CD4-positive, CD25-positive, alpha-beta regulatory T cell (primary cell): ENCODE measurements at regions not wholly inside any gene's neighbourhood (a gene's known extent, or its start where the extent isn't known, plus 50 kb on each side); places are given as distances from the start of the nearest gene placed in this dataset.
"Not testable (repeated sequence)": the region's sequence is repeated elsewhere in the genome, so short reads cannot be mapped to it uniquely, and the experiment has no call there.

Experiments
- ATAC-seq, 2 donors: fragments of 150-1000 bp; cut with Tn5 transposase; one replicate each; pipeline ENCODE4 v1.10.0; 2021; ENCODE audit warnings: low read depth in 2 of 2, moderate number of reproducible peaks in 2 of 2, moderate library complexity in 1 of 2
- DNase-seq, 3 donors: peaks; one replicate each; pipeline versions ENCODE4 v3.0.0 to v3.0.0-alpha.2; 2012 to 2022; ENCODE audit warnings: mixed read lengths in 1 of 3
- H3K27ac ChIP-seq: one replicate; pipeline ENCODE4 v1.7.0; 2013; ENCODE audit warnings: mild to moderate bottlenecking, low read length; ENCODE audit not compliant: insufficient read depth, poor library complexity, severe bottlenecking
- H3K27me3 ChIP-seq: one replicate; pipeline ENCODE4 v1.7.0; 2013; ENCODE audit warnings: low read length; ENCODE audit not compliant: control insufficient read depth, insufficient read depth
- H3K36me3 ChIP-seq: one replicate; pipeline ENCODE4 v1.7.0; 2013; ENCODE audit warnings: mild to moderate bottlenecking, low read length, moderate library complexity; ENCODE audit not compliant: control insufficient read depth, insufficient read depth
- H3K4me1 ChIP-seq: 2 replicates; pipeline ENCODE4 v1.7.0; 2013; ENCODE audit warnings: mild to moderate bottlenecking, low read length; ENCODE audit not compliant: insufficient read depth, control insufficient read depth, poor library complexity, severe bottlenecking
- H3K4me3 ChIP-seq: one replicate; pipeline ENCODE4 v1.7.0; 2013; ENCODE audit warnings: low read depth, mild to moderate bottlenecking, low read length, moderate library complexity
- H3K9me3 ChIP-seq, 2 experiments: 1 replicate in 1 of 2; 2 replicates in 1 of 2; pipeline ENCODE4 v1.7.0; 2013; ENCODE audit warnings: low read length in 2 of 2, mild to moderate bottlenecking in 1 of 2, moderate library complexity in 1 of 2; ENCODE audit not compliant: control insufficient read depth in 2 of 2
- H3K27ac Mint-ChIP-seq, 3 donors: one replicate each; pipeline ENCODE4 v1.8.0; 2020 to 2022; ENCODE audit warnings: mild to moderate bottlenecking in 3 of 3, mixed read lengths in 3 of 3, moderate library complexity in 2 of 3
- H3K27me3 Mint-ChIP-seq: one replicate; pipeline ENCODE4 v1.8.0; 2022; ENCODE audit warnings: mild to moderate bottlenecking, mixed read lengths
- H3K36me3 Mint-ChIP-seq: one replicate; pipeline ENCODE4 v1.8.0; 2020; ENCODE audit warnings: mixed read lengths
- H3K4me1 Mint-ChIP-seq, 4 donors: one replicate each; pipeline ENCODE4 v1.8.0; 2020 to 2022; ENCODE audit warnings: mixed read lengths in 4 of 4, mild to moderate bottlenecking in 1 of 4
- H3K4me3 Mint-ChIP-seq, 4 donors: one replicate each; pipeline ENCODE4 v1.8.0; 2020 to 2022; ENCODE audit warnings: mild to moderate bottlenecking in 4 of 4, mixed read lengths in 4 of 4, moderate library complexity in 3 of 4
- H3K9me3 Mint-ChIP-seq, 7 donors: one replicate each; pipeline ENCODE4 v1.8.0; 2020 to 2022; ENCODE audit warnings: mixed read lengths in 7 of 7, mild to moderate bottlenecking in 3 of 7, moderate library complexity in 2 of 7

- Histone ChIP-seq H3K4me3 (no peak overlapping the region), H3K36me3 (no peaks in the 10 kb centered on the region), H3K9me3 (no peaks in the 10 kb centered on the region), H3K27ac (no peak overlapping the region), H3K4me1 (no peaks in the 10 kb centered on the region), H3K27me3 (no peaks in the 10 kb centered on the region)
- H3K4me3 Mint-ChIP-seq: no peak overlapping the region
- no peaks in the 10 kb centered on the region for H3K36me3 Mint-ChIP-seq
- no peaks in the 10 kb centered on the region for H3K27me3 Mint-ChIP-seq
- peaks cover 0 to 17% (median 5%) of the 10 kb centered on the region in 7 donors for H3K9me3 Mint-ChIP-seq
- no peak overlapping the region for H3K27ac Mint-ChIP-seq
- no peak for DNase-seq
- ATAC-seq: no peak
- no peaks in the 10 kb centered on the region for H3K4me1 Mint-ChIP-seq
Observed at GRCh38 chr7:54255242-54255641, 286.9 kb upstream of the VSTM2A start.

GRCh38 chr7:54259185-54259584, 283.0 kb upstream of the VSTM2A start:
- no peak for ATAC-seq
- H3K36me3 Mint-ChIP-seq: no peaks in the 10 kb centered on the region
- H3K4me3 Mint-ChIP-seq: no peak overlapping the region
- H3K4me1 ChIP-seq: no peaks in the 10 kb centered on the region
- DNase-seq: no peak
- peak overlapping the region in 1 of 3 donors; percentile 94 for H3K27ac Mint-ChIP-seq
- no peak overlapping the region for H3K4me3 ChIP-seq
- H3K9me3 Mint-ChIP-seq: peaks cover 0 to 10% (median 1%) of the 10 kb centered on the region in 7 donors
- no peaks in the 10 kb centered on the region for H3K4me1 Mint-ChIP-seq
- H3K36me3 ChIP-seq: no peaks in the 10 kb centered on the region
- H3K27me3 ChIP-seq: no peaks in the 10 kb centered on the region
- no peak overlapping the region for H3K27ac ChIP-seq
- no peaks in the 10 kb centered on the region for H3K9me3 ChIP-seq
- H3K27me3 Mint-ChIP-seq: peaks cover 4% of the 10 kb centered on the region

DNA sequence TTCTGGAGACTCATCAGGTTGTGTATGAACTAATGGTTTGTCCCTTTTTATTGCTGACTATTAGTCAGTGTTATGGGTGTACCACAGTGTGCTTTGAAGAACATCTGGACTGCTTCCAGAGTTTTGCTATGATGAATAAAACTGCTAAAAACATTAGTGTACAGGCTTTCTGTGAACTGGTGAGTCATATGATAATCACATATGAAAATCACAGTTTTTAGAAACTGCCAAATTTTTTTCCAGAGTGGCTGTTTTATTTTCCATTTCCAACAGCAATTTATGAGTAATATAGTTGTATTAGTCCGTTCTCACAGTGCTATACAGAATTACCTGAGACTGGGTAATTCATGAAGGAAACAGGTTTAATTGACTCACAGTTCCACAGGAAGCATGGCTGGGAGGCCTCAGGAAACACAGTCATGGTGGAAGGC, 281.2 kb upstream of the VSTM2A start:
- peaks cover 2 to 13% (median 5%) of the 10 kb centered on the region in 7 donors for H3K9me3 Mint-ChIP-seq
- DNase-seq: no peak

DNA sequence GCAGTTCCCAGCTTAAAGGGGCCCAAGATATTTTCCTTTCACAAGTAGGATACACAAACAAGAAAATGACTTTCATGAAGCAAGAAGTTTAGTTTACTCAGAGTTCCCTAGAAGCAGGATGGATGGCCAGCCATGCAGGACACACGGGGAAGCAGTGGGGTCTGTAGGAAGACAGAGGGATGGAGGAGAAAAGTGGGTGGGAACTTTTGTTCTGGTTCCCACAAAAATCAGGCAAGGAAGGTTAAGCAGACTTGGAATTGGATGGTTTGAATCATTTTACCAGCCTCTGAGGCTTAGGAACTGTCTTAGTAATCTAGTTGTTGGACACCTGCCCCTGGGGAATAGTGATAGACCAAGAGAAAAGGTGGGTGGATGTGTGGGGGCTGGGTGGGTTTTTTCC, 263.3 kb upstream of the VSTM2A start:
- no peaks in the 10 kb centered on the region for H3K4me1 ChIP-seq
- H3K36me3 ChIP-seq: no peaks in the 10 kb centered on the region
- H3K27ac Mint-ChIP-seq: no peak overlapping the region
- H3K4me3 Mint-ChIP-seq: no peak overlapping the region
- no peaks in the 10 kb centered on the region for H3K27me3 ChIP-seq
- DNase-seq (no peak), ATAC-seq (no peak)
- peaks cover 0 to 40% (median 8%) of the 10 kb centered on the region in 7 donors for H3K9me3 Mint-ChIP-seq
- no peaks in the 10 kb centered on the region for H3K27me3 Mint-ChIP-seq
- peaks cover 0 to 3% of the 10 kb centered on the region in 2 experiments for H3K9me3 ChIP-seq
- no peaks in the 10 kb centered on the region for H3K36me3 Mint-ChIP-seq
- H3K4me3 ChIP-seq: no peak overlapping the region
- H3K4me1 Mint-ChIP-seq: no peaks in the 10 kb centered on the region
- H3K27ac ChIP-seq: no peak overlapping the region

More for the DNA sequence above, 281.2 kb upstream of the VSTM2A start:
- no peak overlapping the region for H3K27ac Mint-ChIP-seq
- Histone ChIP-seq H3K27me3 (no peaks in the 10 kb centered on the region), H3K36me3 (no peaks in the 10 kb centered on the region), H3K4me3 (no peak overlapping the region), H3K9me3 (peaks cover 0 to 6% of the 10 kb centered on the region in 2 experiments), H3K4me1 (no peaks in the 10 kb centered on the region), H3K27ac (no peak overlapping the region)
- H3K27me3 Mint-ChIP-seq: peaks cover 4% of the 10 kb centered on the region
- ATAC-seq: no peak
- H3K36me3 Mint-ChIP-seq: no peaks in the 10 kb centered on the region
- no peak overlapping the region for H3K4me3 Mint-ChIP-seq
- H3K4me1 Mint-ChIP-seq: no peaks in the 10 kb centered on the region

GRCh38 chr7:54292171-54292925, 249.8 kb upstream of the VSTM2A start:
- H3K27ac ChIP-seq: no peak overlapping the region
- Mint-ChIP-seq H3K4me3 (no peak overlapping the region), H3K27ac (no peak overlapping the region), H3K27me3 (no peaks in the 10 kb centered on the region), H3K36me3 (no peaks in the 10 kb centered on the region), H3K4me1 (peaks cover 0 to 4% (median 0%) of the 10 kb centered on the region in 4 donors), H3K9me3 (peaks cover 0 to 34% (median 3%) of the 10 kb centered on the region in 7 donors)
- ATAC-seq: no peak
- H3K9me3 ChIP-seq: peaks cover 0 to 4% of the 10 kb centered on the region in 2 experiments
- no peaks in the 10 kb centered on the region for H3K36me3 ChIP-seq
- H3K4me3 ChIP-seq: no peak overlapping the region
- no peaks in the 10 kb centered on the region for H3K4me1 ChIP-seq
- DNase-seq: no peak
- no peaks in the 10 kb centered on the region for H3K27me3 ChIP-seq

DNA sequence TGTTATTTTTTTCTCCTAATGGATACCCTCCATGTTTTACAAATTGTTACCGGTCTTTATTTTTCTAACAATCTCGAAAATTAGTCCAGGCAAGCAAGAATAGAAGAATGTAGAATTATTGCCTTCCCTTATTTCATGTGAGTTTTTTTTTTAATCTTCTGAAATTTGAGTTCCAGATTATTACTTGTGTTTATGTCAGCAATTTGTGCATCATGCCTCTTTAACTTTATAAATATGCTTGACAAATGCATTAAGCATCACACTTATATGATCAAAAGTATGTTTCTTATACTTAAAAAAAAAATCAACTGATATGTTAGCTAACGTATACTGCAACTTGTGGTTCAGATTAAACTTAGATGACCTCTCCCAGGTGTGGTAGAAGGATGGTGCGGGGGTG, 242.7 kb upstream of the VSTM2A start:
- H3K9me3 ChIP-seq: peaks cover 3 to 5% of the 10 kb centered on the region in 2 experiments
- ATAC-seq (no peak), DNase-seq (no peak)
- peaks cover 0 to 26% (median 8%) of the 10 kb centered on the region in 7 donors for H3K9me3 Mint-ChIP-seq
- no peaks in the 10 kb centered on the region for H3K36me3 ChIP-seq
- no peaks in the 10 kb centered on the region for H3K4me1 Mint-ChIP-seq
- no peak overlapping the region for H3K27ac ChIP-seq
- no peak overlapping the region for H3K4me3 ChIP-seq
- H3K27me3 Mint-ChIP-seq: no peaks in the 10 kb centered on the region
- H3K27me3 ChIP-seq: no peaks in the 10 kb centered on the region
- no peaks in the 10 kb centered on the region for H3K36me3 Mint-ChIP-seq
- no peak overlapping the region for H3K4me3 Mint-ChIP-seq
- no peak overlapping the region for H3K27ac Mint-ChIP-seq
- no peaks in the 10 kb centered on the region for H3K4me1 ChIP-seq

- H3K4me3 Mint-ChIP-seq, H3K27me3 Mint-ChIP-seq, H3K4me3 ChIP-seq, H3K9me3 ChIP-seq, H3K4me1 ChIP-seq, H3K4me1 Mint-ChIP-seq, ATAC-seq, H3K27me3 ChIP-seq, H3K27ac Mint-ChIP-seq, H3K36me3 Mint-ChIP-seq, DNase-seq, H3K9me3 Mint-ChIP-seq, H3K27ac ChIP-seq, H3K36me3 ChIP-seq: not testable (repeated sequence)
Observed at GRCh38 chr7:54315955-54316354, 226.2 kb upstream of the VSTM2A start.

DNA sequence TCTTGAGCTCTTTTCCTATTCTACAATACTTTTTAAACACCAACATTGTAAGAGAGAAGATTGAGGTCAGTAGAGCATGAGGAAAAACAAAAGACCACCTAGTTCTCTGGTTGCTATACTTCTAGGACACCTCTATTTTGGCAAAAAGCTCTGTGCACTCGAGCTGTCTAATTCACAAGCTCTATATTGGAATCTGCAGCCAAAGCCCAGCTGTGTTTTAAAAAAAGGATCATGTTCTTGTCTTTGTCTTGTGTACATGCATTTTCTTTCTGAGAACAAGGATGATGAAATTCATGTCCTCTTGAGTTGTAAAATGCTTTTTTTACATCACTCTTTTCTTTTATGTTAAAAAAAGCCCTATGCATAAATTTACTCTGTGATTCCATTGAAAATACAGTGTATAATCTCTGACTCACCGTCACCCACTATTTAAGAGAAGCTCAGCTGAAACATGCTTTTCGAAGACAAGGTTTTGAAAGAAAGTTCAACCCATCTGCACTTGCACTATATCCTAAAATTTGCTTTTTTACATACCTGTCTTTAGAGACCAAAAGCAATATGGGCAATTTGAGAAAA, 215.5 kb upstream of the VSTM2A start:
- no peaks in the 10 kb centered on the region for H3K36me3 ChIP-seq
- no peak for ATAC-seq
- Mint-ChIP-seq H3K4me3 (no peak overlapping the region), H3K4me1 (no peaks in the 10 kb centered on the region), H3K27me3 (no peaks in the 10 kb centered on the region), H3K27ac (no peak overlapping the region), H3K9me3 (peaks cover 0 to 22% (median 7%) of the 10 kb centered on the region in 7 donors), H3K36me3 (no peaks in the 10 kb centered on the region)
- DNase-seq: no peak
- H3K4me1 ChIP-seq: no peaks in the 10 kb centered on the region
- H3K27me3 ChIP-seq: no peaks in the 10 kb centered on the region
- H3K9me3 ChIP-seq: no peaks in the 10 kb centered on the region
- H3K4me3 ChIP-seq: no peak overlapping the region
- no peak overlapping the region for H3K27ac ChIP-seq
